ENCODE measurements at regions not wholly inside any gene's neighbourhood (a gene's known extent, or its start where the extent isn't known, plus 50 kb on each side); places are given as distances from the start of the nearest gene placed in this dataset.
"Not testable (repeated sequence)": the region's sequence is repeated elsewhere in the genome, so short reads cannot be mapped to it uniquely, and the experiment has no call there.

GRCh38 chr5:42089705-42090104, 164.6 kb downstream of the FBXO4 start:
- DNase-seq (ENCODE audit: low spot score), result no peak

- no peak for DNase-seq (ENCODE audit: low spot score)
Measured at GRCh38 chr5:42090162-42090561, 165.1 kb downstream of the FBXO4 start.

- not testable (repeated sequence) for DNase-seq (ENCODE audit: low spot score)
Measured at GRCh38 chr5:42099846-42100245, 174.8 kb downstream of the FBXO4 start.

GRCh38 chr5:42108468-42108867, 183.4 kb downstream of the FBXO4 start:
- no peak for DNase-seq (ENCODE audit: low spot score)

- no peak for DNase-seq (ENCODE audit: low spot score)
Measured at GRCh38 chr5:42109006-42109572, 184.0 kb downstream of the FBXO4 start.

GRCh38 chr5:42115721-42116120, 190.6 kb downstream of the FBXO4 start:
- DNase-seq (ENCODE audit: low spot score), result not testable (repeated sequence)

GRCh38 chr5:42120070-42120469, 195.0 kb downstream of the FBXO4 start:
- no peak for DNase-seq (ENCODE audit: low spot score)

GRCh38 chr5:42121401-42121800, 196.3 kb downstream of the FBXO4 start:
- no peak for DNase-seq (ENCODE audit: low spot score)

GRCh38 chr5:42131081-42131480, 206.0 kb downstream of the FBXO4 start:
- no peak for DNase-seq (ENCODE audit: low spot score)

- DNase-seq (ENCODE audit: low spot score), result no peak
Measured at GRCh38 chr5:42143361-42143760, 218.3 kb downstream of the FBXO4 start.

GRCh38 chr5:42148813-42149212, 223.7 kb downstream of the FBXO4 start:
- DNase-seq (ENCODE audit: low spot score), result no peak

- DNase-seq (ENCODE audit: low spot score), result no peak
Measured at GRCh38 chr5:42157215-42157614, 232.1 kb downstream of the FBXO4 start.

- DNase-seq (ENCODE audit: low spot score), result no peak
Measured at GRCh38 chr5:42163083-42163482, 238.0 kb downstream of the FBXO4 start.

- DNase-seq (ENCODE audit: low spot score), result no peak
Measured at GRCh38 chr5:42168091-42168670, 243.1 kb downstream of the FBXO4 start.

GRCh38 chr5:42176118-42176517, 247.1 kb upstream of the GHR start:
- not testable (repeated sequence) for DNase-seq (ENCODE audit: low spot score)

GRCh38 chr5:42179843-42180242, 243.4 kb upstream of the GHR start:
- DNase-seq (ENCODE audit: low spot score), result not testable (repeated sequence)

- DNase-seq (ENCODE audit: low spot score), result no peak
Measured at GRCh38 chr5:42216904-42217303, 206.3 kb upstream of the GHR start.

GRCh38 chr5:42217791-42218190, 205.4 kb upstream of the GHR start:
- no peak for DNase-seq (ENCODE audit: low spot score)

- DNase-seq (ENCODE audit: low spot score), result no peak
Measured at GRCh38 chr5:42225009-42225408, 198.2 kb upstream of the GHR start.

GRCh38 chr5:42228279-42228678, 195.0 kb upstream of the GHR start:
- no peak for DNase-seq (ENCODE audit: low spot score)

GRCh38 chr5:42230839-42231238, 192.4 kb upstream of the GHR start:
- DNase-seq (ENCODE audit: low spot score), result no peak

GRCh38 chr5:42235241-42235640, 188.0 kb upstream of the GHR start:
- DNase-seq (ENCODE audit: low spot score), result no peak

- DNase-seq (ENCODE audit: low spot score), result no peak
Measured at GRCh38 chr5:42235837-42236236, 187.4 kb upstream of the GHR start.

- DNase-seq (ENCODE audit: low spot score), result no peak
Measured at GRCh38 chr5:42241636-42242035, 181.6 kb upstream of the GHR start.

Measured in mucosa of gallbladder (tissue), 1 donor.